K562 (cell line): ENCODE measurements at regions not wholly inside any gene's neighbourhood (a gene's known extent, or its start where the extent isn't known, plus 50 kb on each side); places are given as distances from the start of the nearest gene placed in this dataset.

Experiments
- ATAC-seq: fragments of 200-7000 bp; cut with Tn5 transposase; 3 replicates; pipeline ENCODE4 v1.9.1; 2020; ENCODE audit warnings: moderate library complexity
- BruUV-seq: library from RNA; stranded (reverse); fragments of 400-500 nt; replicated peaks from 2 replicates; lab custom pipeline; 2021; lab: Mats Ljungman, UMichigan
- CTCF ChIA-PET: fragments of 300-600 bp; formaldehyde crosslinking; extraction: SDS; loops from one replicate; lab custom pipeline; 2021; ENCODE audit warnings: low intra/inter-chr PET ratio; lab: Yijun Ruan, JAX
- POLR2A ChIA-PET: fragments of 300-600, 350-650 bp; sonication (Branson Sonifier 250); formaldehyde crosslinking; extraction: SDS; loops from one replicate; lab custom pipeline; 2021; ENCODE audit warnings: antibody characterized with exemption, inconsistent platforms; lab: Yijun Ruan, JAX
- DNase-seq, 4 experiments: peaks; one replicate each; pipeline versions ENCODE4 v3.0.0 to v3.0.0-alpha.2; 2011 to 2018; ENCODE audit warnings: low spot score in 3 of 4, mixed read lengths in 3 of 4; ENCODE audit errors: extremely low read depth in 1 of 4
- FAIRE-seq: peaks from 2 replicates; lab custom pipeline; 2011; peaks lifted over from hg19 to GRCh38; lab: Jason Lieb, UNC
- H2AFZ ChIP-seq: 2 replicates; pipeline ENCODE4 v1.6.0; 2011; ENCODE audit warnings: low read depth, low read length, control low read depth, inconsistent platforms
- H3K27ac ChIP-seq: fragments of 200-600 bp; 3 replicates; pipeline ENCODE4 v1.8.0; 2011; ENCODE audit warnings: low read depth, mild to moderate bottlenecking, control low read depth, inconsistent platforms, low read length, moderate library complexity, mixed read lengths; ENCODE audit errors: extremely low read depth
- H3K27me3 ChIP-seq, 2 experiments: fragments of 300-600 bp in 1 of 2; 2 replicates in 1 of 2; 3 replicates in 1 of 2; pipeline versions ENCODE4 v1.6.0 to v1.8.0; 2011; ENCODE audit warnings: inconsistent platforms in 2 of 2, low read length in 2 of 2, mild to moderate bottlenecking in 1 of 2, mixed read lengths in 1 of 2, moderate library complexity in 1 of 2; ENCODE audit not compliant: control insufficient read depth in 2 of 2, insufficient read depth in 2 of 2
- H3K36me3 ChIP-seq: fragments of 300-600 bp; 3 replicates; pipeline ENCODE4 v1.8.0; 2011; ENCODE audit warnings: mild to moderate bottlenecking, low read length, inconsistent platforms; ENCODE audit not compliant: control insufficient read depth, insufficient read depth
- H3K4me1 ChIP-seq, 2 experiments: fragments of 200-600 bp in 1 of 2; replicated peaks in 1 of 2; 2 replicates in 1 of 2; 3 replicates in 1 of 2; pipeline versions ENCODE4 v1.5.1 to v1.8.0; 2011; ENCODE audit warnings: inconsistent platforms in 2 of 2, low read length in 2 of 2, mild to moderate bottlenecking in 1 of 2, mixed read lengths in 1 of 2, moderate library complexity in 1 of 2; ENCODE audit not compliant: control insufficient read depth in 2 of 2, insufficient read depth in 2 of 2
- H3K4me2 ChIP-seq: 2 replicates; pipeline ENCODE4 v1.6.1; 2011; ENCODE audit warnings: low read length, control low read depth, inconsistent platforms, mixed read lengths; ENCODE audit not compliant: insufficient read depth
- H3K4me3 ChIP-seq: fragments of 200-600 bp; sonication (generic), shearing (Covaris generic); 2 replicates; pipeline ENCODE4 v1.5.1; 2016; ENCODE audit warnings: control low read depth, inconsistent platforms
- H3K79me2 ChIP-seq: fragments of 200-600 bp; 3 replicates; pipeline ENCODE4 v1.8.0; 2011; ENCODE audit warnings: low read length, inconsistent platforms; ENCODE audit not compliant: control insufficient read depth, insufficient read depth
- H3K9ac ChIP-seq, 2 experiments: 2 replicates each; pipeline versions ENCODE4 v1.6.0 to v1.6.1; 2011; ENCODE audit warnings: low read depth in 2 of 2, low read length in 2 of 2, control low read depth in 1 of 2, inconsistent platforms in 1 of 2, mild to moderate bottlenecking in 1 of 2, mixed read lengths in 1 of 2; ENCODE audit not compliant: insufficient read depth in 1 of 2
- H3K9me1 ChIP-seq: one replicate; pipeline ENCODE4 v1.6.0; 2011; ENCODE audit warnings: inconsistent platforms, mild to moderate bottlenecking, low read length, moderate library complexity; ENCODE audit not compliant: control insufficient read depth, insufficient read depth
- H3K9me3 ChIP-seq: replicated peaks from 2 replicates; pipeline ENCODE4 v1.5.1; 2011; ENCODE audit warnings: low read depth, low read length, inconsistent platforms; ENCODE audit not compliant: control insufficient read depth, insufficient read depth
- H4K20me1 ChIP-seq: replicated peaks from 2 replicates; pipeline ENCODE4 v1.6.1; 2011; ENCODE audit warnings: low read length, inconsistent platforms, mixed read lengths; ENCODE audit not compliant: control insufficient read depth, insufficient read depth
- ELF2 ChIP-seq: fragments of 250-450 bp; sonication (Bioruptor Pico); IDR thresholded peaks from 2 replicates; pipeline ENCODE4 v1.5.0; 2021; ENCODE audit warnings: mild to moderate bottlenecking
- ELF4 ChIP-seq: fragments of 450-650 bp; formaldehyde crosslinking; IDR thresholded peaks from 2 replicates; pipeline ENCODE4 v1.4.0; 2022; ENCODE audit warnings: missing genetic modification characterization
- MAZ ChIP-seq, 2 experiments: fragments of 450-650 bp in 1 of 2; sonication (generic) in 1 of 2; formaldehyde crosslinking; IDR thresholded peaks in 1 of 2; conservative IDR thresholded peaks in 1 of 2; 2 replicates each; pipeline versions ENCODE4 v1.4.0 to v1.5.0; 2020; ENCODE audit warnings: mild to moderate bottlenecking in 1 of 2, missing genetic modification reagents in 1 of 2
- MEF2D ChIP-seq: conservative IDR thresholded peaks from 2 replicates; pipeline ENCODE4 v1.6.1; 2016; ENCODE audit warnings: low read depth, missing genetic modification characterization, missing compliant biosample characterization
- RBM25 ChIP-seq: fragments of 200-400 bp; formaldehyde crosslinking; IDR thresholded peaks from 2 replicates; pipeline ENCODE4 v1.6.1; 2018; ENCODE audit warnings: low read length, low read depth, moderate library complexity; ENCODE audit not compliant: severe bottlenecking
- ZEB2 ChIP-seq: fragments of 450-650 bp; IDR thresholded peaks from 2 replicates; pipeline ENCODE4 v1.6.1; 2016
- WGBS: fragments of 100-300 bp; shearing (Covaris generic); methylation state at CpG from one replicate; pipeline ENCODE4 v1.1.6; 2016; ENCODE audit warnings: low coverage, mixed read lengths; ENCODE audit not compliant: insufficient coverage; ENCODE audit errors: missing lambda C conversion rate; 5-methylcytosine and 5-hydroxymethylcytosine counted together
- in situ Hi-C: fragments of 300-500 bp; cut with MboI; formaldehyde crosslinking; loops from 4 replicates; pipeline ENCODE4 v1.15.0; 2018; ENCODE audit warnings: inconsistent platforms, mixed read lengths
- intact Hi-C: fragments of 100-400 bp; cut with micrococcal nuclease; formaldehyde crosslinking; loops from 2 replicates; pipeline ENCODE4 v1.14.2; 2022
- TF ChIP-seq, protein P1 (sequence below): fragments of 450-650 bp; formaldehyde crosslinking; IDR thresholded peaks from 2 replicates; pipeline ENCODE4 v1.4.0; 2020; ENCODE audit warnings: mild to moderate bottlenecking, mixed read lengths
- TF ChIP-seq, protein P2 (sequence below): sonication (generic); formaldehyde crosslinking; IDR thresholded peaks from 2 replicates; pipeline ENCODE4 v1.8.1; 2023; ENCODE audit warnings: mild to moderate bottlenecking, missing genetic modification reagents
- TF ChIP-seq, protein P3 (sequence below): fragments of 450-650 bp; IDR thresholded peaks from 2 replicates; pipeline ENCODE4 v1.6.1; 2016; ENCODE audit warnings: antibody characterized with exemption

DNA sequence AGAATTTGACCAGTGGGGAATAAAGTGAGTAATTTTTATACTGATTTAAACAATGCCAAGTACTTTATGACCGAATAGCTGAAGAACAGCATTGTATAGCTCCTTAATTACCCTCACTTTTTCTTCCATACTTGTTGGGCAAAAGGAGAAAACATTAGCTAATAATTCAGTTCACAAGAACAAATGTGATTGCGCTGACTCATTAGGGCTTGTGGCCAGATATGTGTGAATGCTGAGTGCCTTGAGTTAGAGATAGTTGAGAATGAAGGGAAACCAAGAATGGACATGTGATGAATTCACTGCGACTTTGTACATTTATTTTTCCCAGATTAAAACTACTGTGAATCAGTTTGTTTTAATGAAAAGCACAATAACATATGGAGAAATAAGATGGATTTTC, 669.4 kb downstream of the TFAP2A start:
- no peak overlapping the region for H3K4me3 ChIP-seq

More for the DNA sequence above, 669.4 kb downstream of the TFAP2A start:
- H4K20me1 ChIP-seq: no peaks in the 10 kb centered on the region
- POLR2A ChIA-PET: no interaction called here
- in situ Hi-C loops: no loop called here
- no peak overlapping the region for H3K4me2 ChIP-seq
- no peaks in the 10 kb centered on the region for H3K4me1 ChIP-seq
- no TSS peak for BruUV-seq
- H3K27me3 ChIP-seq: no peaks in the 10 kb centered on the region
- FAIRE-seq (no peak), ATAC-seq (no peak), DNase-seq (no peak)
- no peaks in the 10 kb centered on the region for H3K9me1 ChIP-seq
- H3K9ac ChIP-seq: no peak overlapping the region
- H3K27ac ChIP-seq: no peak overlapping the region
- intact Hi-C loops: no loop called here
- no peak overlapping the region for H2AFZ ChIP-seq
- 3% methylated on average over 3 of the region's 3 CpGs for WGBS
- H3K9me3 ChIP-seq: no peaks in the 10 kb centered on the region
- no peaks in the 10 kb centered on the region for H3K36me3 ChIP-seq
- TF ChIP-seq, protein P1, sequence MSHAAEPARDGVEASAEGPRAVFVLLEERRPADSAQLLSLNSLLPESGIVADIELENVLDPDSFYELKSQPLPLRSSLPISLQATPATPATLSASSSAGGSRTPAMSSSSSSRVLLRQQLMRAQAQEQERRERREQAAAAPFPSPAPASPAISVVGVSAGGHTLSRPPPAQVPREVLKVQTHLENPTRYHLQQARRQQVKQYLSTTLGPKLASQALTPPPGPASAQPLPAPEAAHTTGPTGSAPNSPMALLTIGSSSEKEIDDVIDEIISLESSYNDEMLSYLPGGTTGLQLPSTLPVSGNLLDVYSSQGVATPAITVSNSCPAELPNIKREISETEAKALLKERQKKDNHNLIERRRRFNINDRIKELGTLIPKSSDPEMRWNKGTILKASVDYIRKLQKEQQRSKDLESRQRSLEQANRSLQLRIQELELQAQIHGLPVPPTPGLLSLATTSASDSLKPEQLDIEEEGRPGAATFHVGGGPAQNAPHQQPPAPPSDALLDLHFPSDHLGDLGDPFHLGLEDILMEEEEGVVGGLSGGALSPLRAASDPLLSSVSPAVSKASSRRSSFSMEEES (CRISPR knock-in tag): no peak
- TF ChIP-seq, protein P2, sequence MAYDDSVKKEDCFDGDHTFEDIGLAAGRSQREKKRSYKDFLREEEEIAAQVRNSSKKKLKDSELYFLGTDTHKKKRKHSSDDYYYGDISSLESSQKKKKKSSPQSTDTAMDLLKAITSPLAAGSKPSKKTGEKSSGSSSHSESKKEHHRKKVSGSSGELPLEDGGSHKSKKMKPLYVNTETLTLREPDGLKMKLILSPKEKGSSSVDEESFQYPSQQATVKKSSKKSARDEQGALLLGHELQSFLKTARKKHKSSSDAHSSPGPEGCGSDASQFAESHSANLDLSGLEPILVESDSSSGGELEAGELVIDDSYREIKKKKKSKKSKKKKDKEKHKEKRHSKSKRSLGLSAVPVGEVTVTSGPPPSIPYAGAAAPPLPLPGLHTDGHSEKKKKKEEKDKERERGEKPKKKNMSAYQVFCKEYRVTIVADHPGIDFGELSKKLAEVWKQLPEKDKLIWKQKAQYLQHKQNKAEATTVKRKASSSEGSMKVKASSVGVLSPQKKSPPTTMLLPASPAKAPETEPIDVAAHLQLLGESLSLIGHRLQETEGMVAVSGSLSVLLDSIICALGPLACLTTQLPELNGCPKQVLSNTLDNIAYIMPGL (CRISPR knock-in tag): no peak
- no peak for TF ChIP-seq ELF2 (CRISPR knock-in tag)
- TF ChIP-seq, protein P3, sequence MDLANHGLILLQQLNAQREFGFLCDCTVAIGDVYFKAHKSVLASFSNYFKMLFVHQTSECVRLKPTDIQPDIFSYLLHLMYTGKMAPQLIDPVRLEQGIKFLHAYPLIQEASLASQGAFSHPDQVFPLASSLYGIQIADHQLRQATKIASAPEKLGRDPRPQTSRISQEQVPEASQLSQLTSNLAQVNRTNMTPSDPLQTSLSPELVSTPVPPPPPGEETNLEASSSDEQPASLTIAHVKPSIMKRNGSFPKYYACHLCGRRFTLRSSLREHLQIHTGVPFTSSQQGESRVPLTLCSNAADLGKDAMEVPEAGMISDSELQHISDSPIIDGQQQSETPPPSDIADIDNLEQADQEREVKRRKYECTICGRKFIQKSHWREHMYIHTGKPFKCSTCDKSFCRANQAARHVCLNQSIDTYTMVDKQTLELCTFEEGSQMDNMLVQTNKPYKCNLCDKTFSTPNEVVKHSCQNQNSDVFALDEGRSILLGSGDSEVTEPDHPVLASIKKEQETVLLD: no peak
- no peak for TF ChIP-seq RBM25
- no peak for TF ChIP-seq MEF2D (tag)
- TF ChIP-seq ELF4 (CRISPR knock-in tag): no peak
- TF ChIP-seq ZEB2: no peak
- TF ChIP-seq MAZ (CRISPR knock-in tag; conservative IDR thresholded peaks at IDR 0.05 in 1 of 2, IDR thresholded peaks at IDR 0.05 in 1 of 2): no peak
- no peaks in the 10 kb centered on the region for H3K79me2 ChIP-seq
- CTCF ChIA-PET: no interaction called here
